Prostate gland (tissue), 2 donors: ENCODE measurements at regions not wholly inside any gene's neighbourhood (a gene's known extent, or its start where the extent isn't known, plus 50 kb on each side); places are given as distances from the start of the nearest gene placed in this dataset.

Experiments used
- DNase-seq: peaks from one replicate; pipeline ENCODE4 v3.0.0-alpha.2; 2019; ENCODE audit warnings: low spot score
- H3K27ac ChIP-seq, 2 donors: fragments of 200-600 bp; sonication (generic); 2 replicates each; pipeline ENCODE4 v1.5.1; 2017 to 2019
- H3K27me3 ChIP-seq: fragments of 200-600 bp; sonication (generic); replicated peaks from 2 replicates; pipeline ENCODE4 v1.5.1; 2019; ENCODE audit not compliant: insufficient read depth
- H3K36me3 ChIP-seq, 2 donors: fragments of 200-600 bp; sonication (generic); 1 replicate in 1 of 2; 2 replicates in 1 of 2; pipeline versions ENCODE4 v1.5.1 to v1.8.1; 2017 to 2019
- H3K4me1 ChIP-seq: fragments of 200-600 bp; sonication (generic); replicated peaks from 2 replicates; pipeline ENCODE4 v1.5.1; 2019
- H3K4me3 ChIP-seq, 2 donors: fragments of 200-600 bp; sonication (generic); 2 replicates each; pipeline ENCODE4 v1.5.1; 2017 to 2019
- H3K9me3 ChIP-seq: fragments of 200-600 bp; sonication (generic); 2 replicates; pipeline ENCODE4 v1.5.1; 2017
- POLR2A ChIP-seq: fragments of 450-650 bp; IDR thresholded peaks from one replicate; pipeline ENCODE4 v1.6.1; 2016; ENCODE audit warnings: antibody characterized with exemption, mild to moderate bottlenecking
- POLR2AphosphoS5 ChIP-seq: sonication (generic); formaldehyde crosslinking; IDR thresholded peaks from one replicate; pipeline ENCODE4 v1.6.1; 2017; ENCODE audit warnings: antibody characterized with exemption
- WGBS: methylation state at CpG from one replicate; pipeline ENCODE4 v1.1.5; 2018; 5-methylcytosine and 5-hydroxymethylcytosine counted together
- intact Hi-C: fragments of 100-400 bp; cut with DNase I; formaldehyde crosslinking; loops from one replicate; pipeline ENCODE4 v1.14.2; 2022
- TF ChIP-seq, protein P1 (sequence below), 4 experiments: fragments of 200-600 bp in 2 of 4; fragments of 450-650 bp in 2 of 4; sonication (generic) in 2 of 4; IDR thresholded peaks; 1 replicate in 3 of 4; 2 replicates in 1 of 4; pipeline ENCODE4 v1.5.1; 2016 to 2019; ENCODE audit warnings: antibody characterized with exemption in 4 of 4, mild to moderate bottlenecking in 2 of 4, moderate library complexity in 2 of 4

DNA sequence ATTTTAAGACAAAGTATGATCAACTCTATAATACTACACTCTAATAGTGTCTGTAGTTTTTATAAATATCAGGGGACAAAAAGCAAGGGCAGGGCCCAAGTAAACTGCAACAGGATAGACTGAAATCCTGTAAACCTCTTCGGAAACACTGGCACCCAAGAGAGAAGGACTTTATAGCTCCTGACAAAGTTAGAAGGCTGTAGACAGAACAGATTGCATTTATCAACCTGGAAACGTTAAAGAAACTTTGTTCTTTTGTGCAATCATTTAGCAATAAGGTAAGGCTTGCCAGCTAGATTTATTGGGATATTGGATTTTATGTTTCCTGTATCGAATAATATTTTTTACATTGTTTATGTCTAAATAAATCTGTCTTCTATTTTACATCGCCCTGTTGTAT is 91.8 kb upstream of the MAN2A1 start:
- H3K36me3 ChIP-seq = no peaks in the 10 kb centered on the region
- no peaks in the 10 kb centered on the region for H3K4me1 ChIP-seq
- no peak overlapping the region for H3K4me3 ChIP-seq
- no peaks in the 10 kb centered on the region for H3K27me3 ChIP-seq
- no peak for DNase-seq
- WGBS = 35% methylated on average over 4 of the region's 4 CpGs
- H3K9me3 ChIP-seq = no peaks in the 10 kb centered on the region
- intact Hi-C loops = no loop called here
- TF ChIP-seq, protein P1, sequence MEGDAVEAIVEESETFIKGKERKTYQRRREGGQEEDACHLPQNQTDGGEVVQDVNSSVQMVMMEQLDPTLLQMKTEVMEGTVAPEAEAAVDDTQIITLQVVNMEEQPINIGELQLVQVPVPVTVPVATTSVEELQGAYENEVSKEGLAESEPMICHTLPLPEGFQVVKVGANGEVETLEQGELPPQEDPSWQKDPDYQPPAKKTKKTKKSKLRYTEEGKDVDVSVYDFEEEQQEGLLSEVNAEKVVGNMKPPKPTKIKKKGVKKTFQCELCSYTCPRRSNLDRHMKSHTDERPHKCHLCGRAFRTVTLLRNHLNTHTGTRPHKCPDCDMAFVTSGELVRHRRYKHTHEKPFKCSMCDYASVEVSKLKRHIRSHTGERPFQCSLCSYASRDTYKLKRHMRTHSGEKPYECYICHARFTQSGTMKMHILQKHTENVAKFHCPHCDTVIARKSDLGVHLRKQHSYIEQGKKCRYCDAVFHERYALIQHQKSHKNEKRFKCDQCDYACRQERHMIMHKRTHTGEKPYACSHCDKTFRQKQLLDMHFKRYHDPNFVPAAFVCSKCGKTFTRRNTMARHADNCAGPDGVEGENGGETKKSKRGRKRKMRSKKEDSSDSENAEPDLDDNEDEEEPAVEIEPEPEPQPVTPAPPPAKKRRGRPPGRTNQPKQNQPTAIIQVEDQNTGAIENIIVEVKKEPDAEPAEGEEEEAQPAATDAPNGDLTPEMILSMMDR (IDR thresholded peaks at IDR 0.05) = no peak
- TF ChIP-seq POLR2AphosphoS5 (no peak), POLR2A (no peak)
- H3K27ac ChIP-seq = no peak overlapping the region

DNA sequence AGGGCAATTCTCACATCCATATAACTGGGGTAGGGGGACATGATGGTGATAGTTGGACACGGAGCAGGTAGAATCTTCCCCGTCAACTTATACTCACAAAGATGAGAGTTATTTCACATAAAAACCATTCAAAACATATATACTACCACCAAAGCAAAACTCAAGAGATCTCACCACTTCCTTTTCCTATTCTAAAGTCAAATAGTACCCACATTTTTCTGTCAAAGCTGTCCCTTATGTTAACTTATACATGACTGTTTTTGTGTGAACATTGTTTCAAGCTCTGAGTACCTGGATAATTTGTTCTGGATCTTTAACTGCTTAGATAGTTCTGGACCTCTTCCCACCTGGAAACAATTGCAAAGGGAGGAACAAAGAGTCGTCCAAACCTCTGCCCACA is 95.5 kb upstream of the MAN2A1 start:
- 60% methylated on average over 3 of the region's 3 CpGs for WGBS
- H3K4me3 ChIP-seq = no peak overlapping the region
- no peak overlapping the region for H3K27ac ChIP-seq
- intact Hi-C loops = no loop called here
- no peaks in the 10 kb centered on the region for H3K9me3 ChIP-seq
- no peak for DNase-seq
- H3K4me1 ChIP-seq = no peaks in the 10 kb centered on the region
- no peak for TF ChIP-seq POLR2AphosphoS5
- TF ChIP-seq, protein P1 (IDR thresholded peaks at IDR 0.05) = no peak
- TF ChIP-seq POLR2A = no peak
- H3K27me3 ChIP-seq = no peaks in the 10 kb centered on the region
- H3K36me3 ChIP-seq = no peaks in the 10 kb centered on the region

DNA sequence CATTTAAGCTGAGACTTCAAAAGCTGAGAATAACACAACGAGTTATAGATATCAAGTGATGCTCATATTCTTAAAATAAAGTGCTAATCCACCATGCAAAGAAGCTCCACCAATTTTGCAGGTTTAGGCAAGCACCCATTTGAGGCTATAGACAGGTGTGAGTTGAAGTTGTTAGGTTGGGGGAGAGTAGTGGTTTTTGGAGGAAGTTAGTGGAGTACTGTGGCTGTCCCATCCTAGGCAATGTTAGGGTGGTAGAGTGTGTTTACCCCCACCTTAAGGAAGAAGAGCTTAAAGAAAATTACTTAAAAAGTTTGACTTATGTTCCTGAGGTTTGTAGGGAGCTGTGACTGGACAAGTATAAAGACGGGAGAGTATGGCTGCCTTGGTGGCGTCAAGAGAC is 98.9 kb upstream of the MAN2A1 start:
- 91% methylated on average over 3 of the region's 3 CpGs for WGBS
- no peak for TF ChIP-seq POLR2AphosphoS5
- TF ChIP-seq, protein P1 (IDR thresholded peaks at IDR 0.05) = no peak
- no peak for TF ChIP-seq POLR2A
- Histone ChIP-seq H3K9me3 (no peaks in the 10 kb centered on the region), H3K27me3 (no peaks in the 10 kb centered on the region), H3K4me3 (no peak overlapping the region), H3K4me1 (no peaks in the 10 kb centered on the region), H3K36me3 (no peaks in the 10 kb centered on the region), H3K27ac (no peak overlapping the region)
- intact Hi-C loops = no loop called here
- DNase-seq = no peak

DNA sequence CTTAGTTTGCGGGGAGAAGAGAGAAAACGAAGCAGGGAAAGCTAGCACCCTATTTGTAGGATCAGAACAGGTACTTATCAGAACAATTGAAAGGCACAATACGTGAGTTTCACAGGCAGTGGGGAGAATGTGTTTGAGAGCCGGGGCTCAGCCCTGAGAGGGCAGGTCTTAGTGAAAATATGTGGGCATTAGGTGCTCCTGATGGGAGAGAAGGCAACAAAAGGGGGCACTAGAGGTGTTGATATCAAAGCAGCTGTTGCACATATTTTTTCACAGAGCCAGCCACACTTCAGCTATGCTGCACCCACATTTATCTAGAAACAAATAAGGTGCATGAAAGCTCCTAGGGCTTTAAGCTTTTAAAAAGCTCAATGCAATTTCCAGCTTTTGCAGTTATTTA is 99.7 kb upstream of the MAN2A1 start:
- DNase-seq = no peak
- H3K9me3 ChIP-seq = no peaks in the 10 kb centered on the region
- no peaks in the 10 kb centered on the region for H3K36me3 ChIP-seq
- no peaks in the 10 kb centered on the region for H3K27me3 ChIP-seq
- intact Hi-C loops = no loop called here
- TF ChIP-seq POLR2A (no peak), POLR2AphosphoS5 (no peak)
- TF ChIP-seq, protein P1 (IDR thresholded peaks at IDR 0.05) = no peak
- WGBS = 80% methylated on average over 4 of the region's 4 CpGs
- no peaks in the 10 kb centered on the region for H3K4me1 ChIP-seq
- H3K4me3 ChIP-seq = no peak overlapping the region
- no peak overlapping the region for H3K27ac ChIP-seq

DNA sequence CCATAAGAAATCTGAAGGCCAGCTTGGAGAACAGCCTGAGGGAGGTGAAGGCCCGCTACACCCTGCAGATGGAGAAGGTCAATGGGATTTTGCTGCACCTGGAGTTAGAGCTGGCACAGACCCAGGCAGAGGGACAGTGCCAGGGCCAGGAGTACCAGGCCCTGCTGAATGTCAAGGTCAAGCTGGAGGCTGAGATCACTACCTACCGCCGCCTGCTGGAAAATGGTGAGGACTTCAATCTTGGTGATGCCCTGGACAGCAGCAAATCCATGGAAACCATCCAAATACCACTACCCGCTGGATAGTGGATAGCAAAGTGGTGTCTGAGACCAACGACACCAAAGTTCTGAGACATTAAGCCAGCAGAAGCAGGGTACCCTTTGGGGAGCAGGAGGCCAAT is 100.5 kb upstream of the MAN2A1 start:
- H3K27ac ChIP-seq = no peak overlapping the region
- H3K36me3 ChIP-seq = no peaks in the 10 kb centered on the region
- no peak overlapping the region for H3K4me3 ChIP-seq
- 96% methylated on average over 5 of the region's 5 CpGs for WGBS
- intact Hi-C loops = no loop called here
- TF ChIP-seq POLR2A (no peak), POLR2AphosphoS5 (no peak)
- TF ChIP-seq, protein P1 (IDR thresholded peaks at IDR 0.05) = no peak
- no peaks in the 10 kb centered on the region for H3K27me3 ChIP-seq
- no peaks in the 10 kb centered on the region for H3K9me3 ChIP-seq
- DNase-seq = no peak
- no peaks in the 10 kb centered on the region for H3K4me1 ChIP-seq
